ENCODE measurements at regions not wholly inside any gene's neighbourhood (a gene's known extent, or its start where the extent isn't known, plus 50 kb on each side); places are given as distances from the start of the nearest gene placed in this dataset.

DNA sequence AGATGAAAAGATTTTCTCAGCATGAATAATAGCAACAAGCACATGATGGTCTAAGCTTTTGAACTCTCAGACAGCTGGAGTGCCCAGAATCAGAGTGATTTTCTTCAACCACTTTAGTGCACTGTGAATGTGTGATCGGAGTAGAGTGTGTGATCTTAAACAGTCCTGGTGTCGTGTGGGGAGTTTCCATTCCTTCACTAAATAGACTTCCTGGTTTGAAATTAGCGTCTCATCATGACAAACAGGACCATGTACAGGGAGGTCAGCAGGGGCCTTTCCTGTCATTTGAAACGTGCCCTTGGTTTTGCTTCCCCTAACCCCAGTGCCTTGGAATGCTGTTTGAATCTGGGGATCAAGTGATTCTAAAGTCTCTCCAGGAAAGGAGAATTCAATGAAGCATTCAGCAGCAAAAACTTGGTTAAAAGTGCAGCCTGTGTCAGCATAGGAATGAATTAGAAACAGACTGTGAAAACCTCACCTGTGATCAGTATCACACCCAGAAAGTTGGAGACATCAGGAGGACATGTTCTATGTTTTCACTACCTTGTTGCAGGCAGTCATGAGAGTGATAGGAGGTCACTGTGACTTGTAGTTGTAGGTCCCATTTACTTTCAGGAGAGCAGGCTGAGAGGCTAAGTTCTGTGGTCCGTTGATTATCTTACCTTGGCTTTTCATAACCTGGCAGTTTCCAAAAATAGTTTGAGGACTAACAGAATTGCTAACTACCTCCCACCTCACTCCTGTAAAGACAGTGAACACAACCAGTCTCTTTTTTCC lies 400.3 kb downstream of the MTX2 start:
- TF ChIP-seq, protein P1, sequence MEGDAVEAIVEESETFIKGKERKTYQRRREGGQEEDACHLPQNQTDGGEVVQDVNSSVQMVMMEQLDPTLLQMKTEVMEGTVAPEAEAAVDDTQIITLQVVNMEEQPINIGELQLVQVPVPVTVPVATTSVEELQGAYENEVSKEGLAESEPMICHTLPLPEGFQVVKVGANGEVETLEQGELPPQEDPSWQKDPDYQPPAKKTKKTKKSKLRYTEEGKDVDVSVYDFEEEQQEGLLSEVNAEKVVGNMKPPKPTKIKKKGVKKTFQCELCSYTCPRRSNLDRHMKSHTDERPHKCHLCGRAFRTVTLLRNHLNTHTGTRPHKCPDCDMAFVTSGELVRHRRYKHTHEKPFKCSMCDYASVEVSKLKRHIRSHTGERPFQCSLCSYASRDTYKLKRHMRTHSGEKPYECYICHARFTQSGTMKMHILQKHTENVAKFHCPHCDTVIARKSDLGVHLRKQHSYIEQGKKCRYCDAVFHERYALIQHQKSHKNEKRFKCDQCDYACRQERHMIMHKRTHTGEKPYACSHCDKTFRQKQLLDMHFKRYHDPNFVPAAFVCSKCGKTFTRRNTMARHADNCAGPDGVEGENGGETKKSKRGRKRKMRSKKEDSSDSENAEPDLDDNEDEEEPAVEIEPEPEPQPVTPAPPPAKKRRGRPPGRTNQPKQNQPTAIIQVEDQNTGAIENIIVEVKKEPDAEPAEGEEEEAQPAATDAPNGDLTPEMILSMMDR (tag by site-specific recombination; IDR thresholded peaks at IDR 0.05): no peak
- TF ChIP-seq, protein P2, sequence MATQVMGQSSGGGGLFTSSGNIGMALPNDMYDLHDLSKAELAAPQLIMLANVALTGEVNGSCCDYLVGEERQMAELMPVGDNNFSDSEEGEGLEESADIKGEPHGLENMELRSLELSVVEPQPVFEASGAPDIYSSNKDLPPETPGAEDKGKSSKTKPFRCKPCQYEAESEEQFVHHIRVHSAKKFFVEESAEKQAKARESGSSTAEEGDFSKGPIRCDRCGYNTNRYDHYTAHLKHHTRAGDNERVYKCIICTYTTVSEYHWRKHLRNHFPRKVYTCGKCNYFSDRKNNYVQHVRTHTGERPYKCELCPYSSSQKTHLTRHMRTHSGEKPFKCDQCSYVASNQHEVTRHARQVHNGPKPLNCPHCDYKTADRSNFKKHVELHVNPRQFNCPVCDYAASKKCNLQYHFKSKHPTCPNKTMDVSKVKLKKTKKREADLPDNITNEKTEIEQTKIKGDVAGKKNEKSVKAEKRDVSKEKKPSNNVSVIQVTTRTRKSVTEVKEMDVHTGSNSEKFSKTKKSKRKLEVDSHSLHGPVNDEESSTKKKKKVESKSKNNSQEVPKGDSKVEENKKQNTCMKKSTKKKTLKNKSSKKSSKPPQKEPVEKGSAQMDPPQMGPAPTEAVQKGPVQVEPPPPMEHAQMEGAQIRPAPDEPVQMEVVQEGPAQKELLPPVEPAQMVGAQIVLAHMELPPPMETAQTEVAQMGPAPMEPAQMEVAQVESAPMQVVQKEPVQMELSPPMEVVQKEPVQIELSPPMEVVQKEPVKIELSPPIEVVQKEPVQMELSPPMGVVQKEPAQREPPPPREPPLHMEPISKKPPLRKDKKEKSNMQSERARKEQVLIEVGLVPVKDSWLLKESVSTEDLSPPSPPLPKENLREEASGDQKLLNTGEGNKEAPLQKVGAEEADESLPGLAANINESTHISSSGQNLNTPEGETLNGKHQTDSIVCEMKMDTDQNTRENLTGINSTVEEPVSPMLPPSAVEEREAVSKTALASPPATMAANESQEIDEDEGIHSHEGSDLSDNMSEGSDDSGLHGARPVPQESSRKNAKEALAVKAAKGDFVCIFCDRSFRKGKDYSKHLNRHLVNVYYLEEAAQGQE (tag by site-specific recombination; IDR thresholded peaks at IDR 0.05): no peak
- TF ChIP-seq SP3 (tag by site-specific recombination; IDR thresholded peaks at IDR 0.05): no peak
- no peak for TF ChIP-seq ZNF549 (tag by site-specific recombination; IDR thresholded peaks at IDR 0.05)
- TF ChIP-seq, protein P3, sequence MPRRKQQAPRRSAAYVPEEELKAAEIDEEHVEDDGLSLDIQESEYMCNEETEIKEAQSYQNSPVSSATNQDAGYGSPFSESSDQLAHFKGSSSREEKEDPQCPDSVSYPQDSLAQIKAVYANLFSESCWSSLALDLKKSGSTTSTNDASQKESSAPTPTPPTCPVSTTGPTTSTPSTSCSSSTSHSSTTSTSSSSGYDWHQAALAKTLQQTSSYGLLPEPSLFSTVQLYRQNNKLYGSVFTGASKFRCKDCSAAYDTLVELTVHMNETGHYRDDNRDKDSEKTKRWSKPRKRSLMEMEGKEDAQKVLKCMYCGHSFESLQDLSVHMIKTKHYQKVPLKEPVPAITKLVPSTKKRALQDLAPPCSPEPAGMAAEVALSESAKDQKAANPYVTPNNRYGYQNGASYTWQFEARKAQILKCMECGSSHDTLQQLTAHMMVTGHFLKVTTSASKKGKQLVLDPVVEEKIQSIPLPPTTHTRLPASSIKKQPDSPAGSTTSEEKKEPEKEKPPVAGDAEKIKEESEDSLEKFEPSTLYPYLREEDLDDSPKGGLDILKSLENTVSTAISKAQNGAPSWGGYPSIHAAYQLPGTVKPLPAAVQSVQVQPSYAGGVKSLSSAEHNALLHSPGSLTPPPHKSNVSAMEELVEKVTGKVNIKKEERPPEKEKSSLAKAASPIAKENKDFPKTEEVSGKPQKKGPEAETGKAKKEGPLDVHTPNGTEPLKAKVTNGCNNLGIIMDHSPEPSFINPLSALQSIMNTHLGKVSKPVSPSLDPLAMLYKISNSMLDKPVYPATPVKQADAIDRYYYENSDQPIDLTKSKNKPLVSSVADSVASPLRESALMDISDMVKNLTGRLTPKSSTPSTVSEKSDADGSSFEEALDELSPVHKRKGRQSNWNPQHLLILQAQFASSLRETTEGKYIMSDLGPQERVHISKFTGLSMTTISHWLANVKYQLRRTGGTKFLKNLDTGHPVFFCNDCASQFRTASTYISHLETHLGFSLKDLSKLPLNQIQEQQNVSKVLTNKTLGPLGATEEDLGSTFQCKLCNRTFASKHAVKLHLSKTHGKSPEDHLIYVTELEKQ (tag by site-specific recombination; IDR thresholded peaks at IDR 0.05; ENCODE audit: borderline replicate concordance): no peak
